GM12873 (cell line): ENCODE measurements at regions not wholly inside any gene's neighbourhood (a gene's known extent, or its start where the extent isn't known, plus 50 kb on each side); places are given as distances from the start of the nearest gene placed in this dataset.

ENCODE experiments used
- TF ChIP-seq, protein P1 (sequence below): IDR thresholded peaks from 2 replicates; pipeline ENCODE4 v1.5.1; 2012; ENCODE audit warnings: low read depth, mild to moderate bottlenecking, moderate library complexity, low read length, control low read depth; ENCODE audit not compliant: insufficient read depth; ENCODE audit errors: missing control alignments

DNA sequence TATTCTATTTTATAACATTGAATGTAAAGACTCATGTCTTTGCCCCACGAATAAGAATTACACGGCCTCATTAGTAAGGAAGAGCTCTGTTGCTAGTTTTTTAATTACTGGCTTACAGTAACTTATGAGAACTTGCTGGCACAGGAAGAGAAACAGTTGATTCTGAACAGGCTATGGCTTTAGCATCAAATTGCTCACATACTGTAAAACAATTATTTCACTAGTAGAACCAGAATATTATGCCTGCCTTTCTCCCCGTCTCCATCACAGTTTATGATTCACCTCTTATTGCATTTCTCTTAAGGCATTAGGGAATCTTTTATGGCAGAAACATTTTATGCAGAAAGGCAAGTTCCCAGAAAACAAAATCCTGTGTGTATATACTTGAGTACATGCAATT lies 126.1 kb downstream of the SPRY1 start:
- TF ChIP-seq, protein P1, sequence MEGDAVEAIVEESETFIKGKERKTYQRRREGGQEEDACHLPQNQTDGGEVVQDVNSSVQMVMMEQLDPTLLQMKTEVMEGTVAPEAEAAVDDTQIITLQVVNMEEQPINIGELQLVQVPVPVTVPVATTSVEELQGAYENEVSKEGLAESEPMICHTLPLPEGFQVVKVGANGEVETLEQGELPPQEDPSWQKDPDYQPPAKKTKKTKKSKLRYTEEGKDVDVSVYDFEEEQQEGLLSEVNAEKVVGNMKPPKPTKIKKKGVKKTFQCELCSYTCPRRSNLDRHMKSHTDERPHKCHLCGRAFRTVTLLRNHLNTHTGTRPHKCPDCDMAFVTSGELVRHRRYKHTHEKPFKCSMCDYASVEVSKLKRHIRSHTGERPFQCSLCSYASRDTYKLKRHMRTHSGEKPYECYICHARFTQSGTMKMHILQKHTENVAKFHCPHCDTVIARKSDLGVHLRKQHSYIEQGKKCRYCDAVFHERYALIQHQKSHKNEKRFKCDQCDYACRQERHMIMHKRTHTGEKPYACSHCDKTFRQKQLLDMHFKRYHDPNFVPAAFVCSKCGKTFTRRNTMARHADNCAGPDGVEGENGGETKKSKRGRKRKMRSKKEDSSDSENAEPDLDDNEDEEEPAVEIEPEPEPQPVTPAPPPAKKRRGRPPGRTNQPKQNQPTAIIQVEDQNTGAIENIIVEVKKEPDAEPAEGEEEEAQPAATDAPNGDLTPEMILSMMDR = no peak

DNA sequence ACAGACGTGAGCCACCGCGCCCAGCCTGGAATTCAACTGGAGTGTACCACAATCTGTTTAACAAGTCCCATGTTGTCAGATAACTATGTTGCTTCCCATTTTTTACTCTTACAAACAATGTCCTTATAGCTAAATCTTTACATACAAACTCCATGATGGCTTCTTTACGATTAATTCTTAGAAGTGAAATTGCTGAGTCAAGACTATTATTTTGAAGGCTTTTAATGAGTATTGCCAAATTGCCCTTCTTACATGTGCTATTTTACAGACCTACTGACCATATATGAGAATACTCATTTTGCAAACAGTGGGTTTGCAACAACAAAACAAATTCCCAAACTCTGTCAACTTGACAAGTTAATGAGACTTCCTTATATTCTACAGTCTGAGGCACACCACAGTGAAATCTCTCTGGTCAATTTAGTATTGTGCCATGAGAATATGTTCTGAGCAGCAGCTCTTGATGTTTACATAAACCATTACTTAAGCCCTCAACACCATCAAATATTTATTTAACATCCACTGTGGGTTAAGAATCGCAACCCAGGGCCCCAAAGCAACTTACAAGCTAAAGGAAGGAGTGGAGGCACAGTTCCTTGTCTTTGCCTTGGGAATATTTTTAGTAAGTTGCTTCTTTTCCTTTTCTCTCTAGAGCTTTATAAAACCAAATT lies 128.5 kb downstream of the SPRY1 start:
- TF ChIP-seq, protein P1 = no peak

DNA sequence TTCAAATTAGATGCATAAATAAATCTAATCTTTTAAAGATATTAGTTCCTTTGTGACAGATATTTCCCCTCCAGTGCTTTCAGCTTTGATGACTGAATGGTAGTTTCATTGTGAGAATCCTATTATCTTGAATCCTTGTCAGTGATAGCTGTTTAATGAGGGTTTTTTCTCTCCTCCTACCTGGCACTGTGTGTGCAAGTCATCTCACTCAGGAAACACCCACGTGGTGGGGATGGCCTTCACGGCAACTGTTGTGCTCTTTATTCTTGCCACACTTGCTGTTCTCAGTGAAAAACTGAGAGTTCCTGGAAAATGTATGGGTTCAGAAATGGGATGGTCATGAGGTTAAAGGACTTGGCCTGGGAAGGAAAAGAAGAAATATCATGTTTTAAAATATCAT lies 129.9 kb downstream of the SPRY1 start:
- TF ChIP-seq, protein P1 = no peak

DNA sequence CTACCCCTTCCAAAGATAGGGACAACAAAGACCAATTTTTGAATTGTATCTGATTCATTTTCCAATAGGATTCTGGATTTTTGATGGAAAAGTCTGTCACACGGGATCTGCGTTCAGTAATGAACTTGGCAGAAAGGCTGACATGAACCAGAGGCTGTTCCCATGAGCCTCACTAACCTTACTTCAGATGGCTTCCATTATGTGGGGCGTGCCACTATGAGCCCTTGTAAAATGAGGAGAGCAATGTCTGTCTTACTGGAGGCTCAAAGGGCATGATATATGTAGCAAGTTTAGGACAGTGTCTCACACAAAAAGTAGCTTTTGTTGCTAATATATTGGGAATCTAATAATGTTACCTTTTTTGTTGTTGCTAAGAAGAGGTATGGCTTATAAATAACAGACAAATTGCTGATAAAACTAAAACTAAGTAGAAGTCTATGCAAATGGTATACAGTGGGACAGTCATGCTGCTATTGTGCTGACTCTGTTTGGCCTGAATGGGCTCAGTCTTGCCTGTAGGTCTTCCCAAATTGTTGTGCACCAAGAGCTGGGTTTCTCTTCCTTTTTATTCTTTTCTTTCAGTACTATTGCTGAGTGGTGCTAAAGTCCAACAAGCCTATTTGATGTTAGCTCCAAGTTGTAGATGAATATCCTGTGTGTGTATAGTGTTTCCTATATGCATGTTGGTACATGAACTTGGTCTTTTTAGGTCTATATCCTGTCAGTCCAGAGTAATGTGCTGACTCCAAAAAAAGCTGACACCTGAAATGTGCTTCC lies 132.1 kb downstream of the SPRY1 start:
- TF ChIP-seq, protein P1 = no peak

DNA sequence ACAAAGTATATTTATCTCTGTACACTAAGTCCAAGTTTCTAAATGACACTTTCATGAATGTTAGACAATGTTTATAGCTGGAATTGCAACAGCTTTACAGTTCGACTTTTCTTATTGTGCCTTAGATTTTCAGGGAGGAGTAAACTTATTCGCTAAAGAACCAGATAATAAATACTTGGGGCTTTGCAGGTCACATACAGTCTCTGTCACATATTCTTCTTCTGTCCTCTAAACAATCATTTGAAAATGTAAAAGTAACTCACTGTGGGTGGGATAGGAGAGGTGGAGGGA lies 132.6 kb downstream of the SPRY1 start:
- TF ChIP-seq, protein P1 = no peak

DNA sequence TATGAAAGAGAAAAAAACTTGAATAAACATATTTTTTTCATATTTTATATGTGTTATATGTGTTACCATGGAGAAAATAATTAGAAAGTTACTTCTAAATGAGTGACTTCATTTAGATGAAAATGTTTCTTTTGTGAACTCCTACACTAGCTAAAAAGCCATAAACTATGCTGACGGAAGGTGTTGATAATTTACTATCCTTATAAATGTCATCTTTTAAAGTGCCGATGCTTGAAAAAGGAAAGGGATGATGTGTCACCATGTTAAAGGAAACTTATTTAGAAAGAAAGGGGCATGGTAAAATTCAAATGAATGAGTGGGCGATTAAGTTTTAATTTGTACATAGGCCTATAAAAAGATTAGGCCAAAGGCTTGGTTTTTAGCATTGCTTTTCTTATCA lies 133.8 kb downstream of the SPRY1 start:
- TF ChIP-seq, protein P1 = no peak

DNA sequence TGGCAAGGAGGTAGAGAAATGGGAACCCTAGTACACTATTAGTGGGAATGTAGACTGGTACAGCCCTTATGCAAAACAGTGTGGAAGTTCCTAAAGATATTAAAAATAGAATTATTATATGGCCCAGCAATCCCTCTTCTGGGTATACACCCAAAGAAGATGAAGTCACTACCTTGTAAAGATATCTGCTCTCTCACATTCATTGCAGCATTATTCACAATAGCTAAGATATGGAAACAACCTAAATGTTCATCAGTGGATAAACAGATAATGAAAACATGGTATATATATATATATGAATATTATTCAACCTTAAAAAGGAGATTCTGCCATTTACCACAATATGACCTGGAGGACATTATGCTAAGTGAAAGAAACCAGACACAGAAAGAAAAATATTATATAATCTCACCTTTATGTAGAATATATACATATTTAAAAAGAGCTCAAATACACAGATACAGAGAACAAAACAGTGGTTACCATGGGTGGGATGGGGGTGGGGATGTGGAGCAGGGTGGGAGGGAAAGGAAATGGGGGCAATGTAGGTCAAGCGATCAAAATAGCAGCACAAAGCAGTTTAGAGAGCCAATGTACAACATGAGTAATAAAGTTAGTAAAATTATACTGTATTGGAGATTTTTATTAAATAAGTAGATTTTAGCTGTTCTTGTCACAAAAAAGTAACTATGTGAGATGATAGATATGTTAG lies 138.6 kb downstream of the SPRY1 start:
- TF ChIP-seq, protein P1 = no peak
